ENCODE measurements at regions not wholly inside any gene's neighbourhood (a gene's known extent, or its start where the extent isn't known, plus 50 kb on each side); places are given as distances from the start of the nearest gene placed in this dataset.
"Not testable (repeated sequence)": the region's sequence is repeated elsewhere in the genome, so short reads cannot be mapped to it uniquely, and the experiment has no call there.

GRCh38 chr10:3371624-3372023 lies 199.0 kb upstream of the PITRM1 start:
- not testable (repeated sequence) for TF ChIP-seq EZH2 (IDR thresholded peaks at IDR 0.05); POLR2AphosphoS5 (IDR thresholded peaks at IDR 0.05; ENCODE audit: borderline replicate concordance, low read depth, low read length); FOXP2 (optimal IDR thresholded peaks at IDR 0.05; ENCODE audit: control extremely low read depth, extremely low read length, insufficient read depth)
